GM06990 (cell line): ENCODE measurements at regions not wholly inside any gene's neighbourhood (a gene's known extent, or its start where the extent isn't known, plus 50 kb on each side); places are given as distances from the start of the nearest gene placed in this dataset.

ENCODE experiments used
- DNase-seq: peaks from one replicate; pipeline ENCODE4 v3.0.0-alpha.2; 2011; ENCODE audit not compliant: insufficient read length; ENCODE audit errors: extremely low read depth
- H3K27me3 ChIP-seq: replicated peaks from 2 replicates; pipeline ENCODE4 v1.6.0; 2011; ENCODE audit warnings: low read length; ENCODE audit not compliant: control insufficient read depth, insufficient read depth
- H3K36me3 ChIP-seq: 2 replicates; pipeline ENCODE4 v1.5.1; 2011; ENCODE audit warnings: low read length; ENCODE audit not compliant: control insufficient read depth, insufficient read depth
- H3K4me3 ChIP-seq: replicated peaks from 2 replicates; pipeline ENCODE4 v1.5.1; 2011; ENCODE audit warnings: low read depth, mild to moderate bottlenecking, control low read depth, low read length
- CTCF ChIP-seq: IDR thresholded peaks from 2 replicates; pipeline ENCODE4 v1.5.1; 2011; ENCODE audit warnings: low read length, control low read depth, mild to moderate bottlenecking, inconsistent platforms; ENCODE audit not compliant: insufficient read depth, poor library complexity, severe bottlenecking

- TF ChIP-seq CTCF, result no peak
- DNase-seq, result no peak
- Histone ChIP-seq H3K36me3 (no peaks in the 10 kb centered on the region), H3K4me3 (no peak overlapping the region), H3K27me3 (no peaks in the 10 kb centered on the region)
These were observed 428.2 kb downstream of the ADAM29 start for GRCh38 chr4:175346376-175346775.

- no peak for TF ChIP-seq CTCF
- no peaks in the 10 kb centered on the region for H3K36me3 ChIP-seq
- DNase-seq, result no peak
- H3K27me3 ChIP-seq, result no peaks in the 10 kb centered on the region
- H3K4me3 ChIP-seq, result no peak overlapping the region
These were observed 432.1 kb downstream of the ADAM29 start for GRCh38 chr4:175350246-175350645.

GRCh38 chr4:175351473-175351872 is 433.3 kb downstream of the ADAM29 start:
- no peak for TF ChIP-seq CTCF
- no peaks in the 10 kb centered on the region for H3K27me3 ChIP-seq
- H3K4me3 ChIP-seq, result no peak overlapping the region
- no peak for DNase-seq
- H3K36me3 ChIP-seq, result no peaks in the 10 kb centered on the region

- no peak for TF ChIP-seq CTCF
- DNase-seq, result no peak
These were observed 443.0 kb downstream of the GPM6A start for GRCh38 chr4:175369087-175369486.

GRCh38 chr4:175371091-175371490 is 441.0 kb downstream of the GPM6A start:
- H3K27me3 ChIP-seq, result no peaks in the 10 kb centered on the region
- no peak for TF ChIP-seq CTCF
- H3K36me3 ChIP-seq, result no peaks in the 10 kb centered on the region
- H3K4me3 ChIP-seq, result no peak overlapping the region
- DNase-seq, result no peak

More at GRCh38 chr4:175369087-175369486, 443.0 kb downstream of the GPM6A start:
- H3K27me3 ChIP-seq, result no peaks in the 10 kb centered on the region
- H3K36me3 ChIP-seq, result no peaks in the 10 kb centered on the region
- no peak overlapping the region for H3K4me3 ChIP-seq

GRCh38 chr4:175373031-175373430 is 439.0 kb downstream of the GPM6A start:
- H3K27me3 ChIP-seq, result no peaks in the 10 kb centered on the region

More at GRCh38 chr4:175373031-175373430, 439.0 kb downstream of the GPM6A start:
- Histone ChIP-seq H3K4me3 (no peak overlapping the region), H3K36me3 (no peaks in the 10 kb centered on the region)
- TF ChIP-seq CTCF, result no peak
- DNase-seq, result no peak
